Activated CD8-positive, alpha-beta memory T cell treated with anti-CD3 and anti-CD28 coated beads, Interleukin-2, amount 50 U/mL, for 48 hours (primary cell): ENCODE measurements at regions not wholly inside any gene's neighbourhood (a gene's known extent, or its start where the extent isn't known, plus 50 kb on each side); places are given as distances from the start of the nearest gene placed in this dataset.
A peak's percentile ranks its signal among the peaks of the same experiment; 100 is the strongest.
"Not testable (repeated sequence)": the region's sequence is repeated elsewhere in the genome, so short reads cannot be mapped to it uniquely, and the experiment has no call there.

Experiments
- DNase-seq: peaks from one replicate; pipeline ENCODE4 v3.0.0-alpha.2; 2020

GRCh38 chr5:77867194-77867691, 91.1 kb upstream of the TBCA start:
- no peak for DNase-seq

GRCh38 chr5:77866198-77866597, 90.1 kb upstream of the TBCA start:
- no peak for DNase-seq

GRCh38 chr5:77864997-77865396, 88.9 kb upstream of the TBCA start:
- DNase-seq = no peak

GRCh38 chr5:77863181-77863580, 87.0 kb upstream of the TBCA start:
- no peak for DNase-seq

- DNase-seq = no peak
Measured at GRCh38 chr5:77861576-77861975, 85.4 kb upstream of the TBCA start.

GRCh38 chr5:77859306-77859705, 83.2 kb upstream of the TBCA start:
- DNase-seq = no peak

GRCh38 chr5:77858678-77859077, 82.5 kb upstream of the TBCA start:
- not testable (repeated sequence) for DNase-seq

GRCh38 chr5:77855369-77855768, 79.2 kb upstream of the TBCA start:
- DNase-seq = no peak

- DNase-seq = no peak
Measured at GRCh38 chr5:77853353-77853907, 77.3 kb upstream of the TBCA start.

GRCh38 chr5:77852514-77853352, 76.6 kb upstream of the TBCA start:
- DNase-seq = no peak

GRCh38 chr5:77852068-77852513, 76.0 kb upstream of the TBCA start:
- no peak for DNase-seq

GRCh38 chr5:77851176-77852067, 75.3 kb upstream of the TBCA start:
- peak; percentile 61 for DNase-seq

- no peak for DNase-seq
Measured at GRCh38 chr5:77850536-77851175, 74.5 kb upstream of the TBCA start.

GRCh38 chr5:77849308-77849900, 73.3 kb upstream of the TBCA start:
- DNase-seq = no peak

- no peak for DNase-seq
Measured at GRCh38 chr5:77847814-77848290, 71.7 kb upstream of the TBCA start.

- DNase-seq = no peak
Measured at GRCh38 chr5:77847129-77847460, 71.0 kb upstream of the TBCA start.

- no peak for DNase-seq
Measured at GRCh38 chr5:77846422-77847128, 70.4 kb upstream of the TBCA start.

GRCh38 chr5:77845324-77845646, 69.1 kb upstream of the TBCA start:
- no peak for DNase-seq

GRCh38 chr5:77844623-77845323, 68.6 kb upstream of the TBCA start:
- no peak for DNase-seq

GRCh38 chr5:77844373-77844622, 68.2 kb upstream of the TBCA start:
- no peak for DNase-seq

GRCh38 chr5:77843570-77844372, 67.6 kb upstream of the TBCA start:
- DNase-seq = no peak
